ENCODE measurements at regions not wholly inside any gene's neighbourhood (a gene's known extent, or its start where the extent isn't known, plus 50 kb on each side); places are given as distances from the start of the nearest gene placed in this dataset.

DNA sequence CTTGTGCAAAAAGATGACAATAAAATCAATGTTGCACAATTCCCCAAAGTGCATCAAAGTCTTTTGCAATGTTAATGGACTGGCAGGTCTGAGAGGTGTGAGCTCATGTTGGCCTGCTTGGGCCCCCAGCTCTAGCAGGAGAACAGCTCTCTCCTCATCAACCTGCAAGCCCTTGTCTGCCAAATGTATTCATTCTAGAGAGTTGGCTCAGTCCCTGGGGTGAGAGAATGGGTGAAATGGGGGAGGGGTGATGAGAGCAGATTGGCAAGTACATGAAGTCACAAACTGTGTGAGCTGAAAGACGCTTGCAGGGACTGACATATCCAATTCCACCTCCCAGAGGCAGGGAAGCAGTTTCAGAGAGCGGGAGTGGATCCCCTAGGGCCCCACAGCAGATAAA is 465.1 kb upstream of the ZNF507 start:
- intact Hi-C loops (cut with micrococcal nuclease; ENCODE audit: unreplicated experiment) = no loop called here
- ChIA-PET CTCF (ENCODE audit: unreplicated experiment) (no interaction called here), POLR2A (no interaction called here)
- TF ChIP-seq EZH2phosphoT487 (IDR thresholded peaks at IDR 0.05; ENCODE audit: borderline replicate concordance, low read depth, low read length) = no peak
- TF ChIP-seq, protein P1, sequence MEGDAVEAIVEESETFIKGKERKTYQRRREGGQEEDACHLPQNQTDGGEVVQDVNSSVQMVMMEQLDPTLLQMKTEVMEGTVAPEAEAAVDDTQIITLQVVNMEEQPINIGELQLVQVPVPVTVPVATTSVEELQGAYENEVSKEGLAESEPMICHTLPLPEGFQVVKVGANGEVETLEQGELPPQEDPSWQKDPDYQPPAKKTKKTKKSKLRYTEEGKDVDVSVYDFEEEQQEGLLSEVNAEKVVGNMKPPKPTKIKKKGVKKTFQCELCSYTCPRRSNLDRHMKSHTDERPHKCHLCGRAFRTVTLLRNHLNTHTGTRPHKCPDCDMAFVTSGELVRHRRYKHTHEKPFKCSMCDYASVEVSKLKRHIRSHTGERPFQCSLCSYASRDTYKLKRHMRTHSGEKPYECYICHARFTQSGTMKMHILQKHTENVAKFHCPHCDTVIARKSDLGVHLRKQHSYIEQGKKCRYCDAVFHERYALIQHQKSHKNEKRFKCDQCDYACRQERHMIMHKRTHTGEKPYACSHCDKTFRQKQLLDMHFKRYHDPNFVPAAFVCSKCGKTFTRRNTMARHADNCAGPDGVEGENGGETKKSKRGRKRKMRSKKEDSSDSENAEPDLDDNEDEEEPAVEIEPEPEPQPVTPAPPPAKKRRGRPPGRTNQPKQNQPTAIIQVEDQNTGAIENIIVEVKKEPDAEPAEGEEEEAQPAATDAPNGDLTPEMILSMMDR (conservative IDR thresholded peaks at IDR 0.05; ENCODE audit: low read length) = no peak
- Histone ChIP-seq H3K4me1 (ENCODE audit: insufficient read depth, low read length, poor library complexity, severe bottlenecking) (no peaks in the 10 kb centered on the region), H3K4me2 (ENCODE audit: low read length) (no peak overlapping the region), H3K79me2 (ENCODE audit: insufficient read depth, low read depth, low read length) (no peaks in the 10 kb centered on the region), H3K36me3 (ENCODE audit: insufficient read depth, low read length) (no peaks in the 10 kb centered on the region), H4K20me1 (ENCODE audit: insufficient read depth, low read length) (no peaks in the 10 kb centered on the region), H3K27ac (ENCODE audit: low read depth, low read length, poor library complexity, severe bottlenecking) (no peak overlapping the region), H2AFZ (ENCODE audit: low read length) (no peak overlapping the region), H3K9me2 (ENCODE audit: insufficient read depth, low read length) (no peaks in the 10 kb centered on the region), H3K9me3 (ENCODE audit: low read length) (no peaks in the 10 kb centered on the region), H3K4me3 (ENCODE audit: low read depth, low read length, poor library complexity, severe bottlenecking) (no peak overlapping the region)
- no peak for DNase-seq (ENCODE audit: low spot score)
- no TSS peak for BruUV-seq (replicated peaks)

GRCh38 chr19:31881988-31882387 is 463.4 kb upstream of the ZNF507 start:
- DNase-seq (ENCODE audit: low spot score) = no peak
- Histone ChIP-seq H3K4me3 (ENCODE audit: low read depth, low read length, poor library complexity, severe bottlenecking) (no peak overlapping the region), H3K36me3 (ENCODE audit: insufficient read depth, low read length) (no peaks in the 10 kb centered on the region), H4K20me1 (ENCODE audit: insufficient read depth, low read length) (no peaks in the 10 kb centered on the region), H3K4me2 (ENCODE audit: low read length) (no peak overlapping the region), H3K9me2 (ENCODE audit: insufficient read depth, low read length) (no peaks in the 10 kb centered on the region), H3K27ac (ENCODE audit: low read depth, low read length, poor library complexity, severe bottlenecking) (no peak overlapping the region), H3K4me1 (ENCODE audit: insufficient read depth, low read length, poor library complexity, severe bottlenecking) (no peaks in the 10 kb centered on the region), H3K9me3 (ENCODE audit: low read length) (no peaks in the 10 kb centered on the region), H2AFZ (ENCODE audit: low read length) (no peak overlapping the region), H3K79me2 (ENCODE audit: insufficient read depth, low read depth, low read length) (no peaks in the 10 kb centered on the region)
- ChIA-PET POLR2A (no interaction called here), CTCF (ENCODE audit: unreplicated experiment) (no interaction called here)
- TF ChIP-seq EZH2phosphoT487 (IDR thresholded peaks at IDR 0.05; ENCODE audit: borderline replicate concordance, low read depth, low read length) = no peak
- TF ChIP-seq, protein P1 (conservative IDR thresholded peaks at IDR 0.05; ENCODE audit: low read length) = no peak
- BruUV-seq (replicated peaks) = no TSS peak
- intact Hi-C loops (cut with micrococcal nuclease; ENCODE audit: unreplicated experiment) = no loop called here

DNA sequence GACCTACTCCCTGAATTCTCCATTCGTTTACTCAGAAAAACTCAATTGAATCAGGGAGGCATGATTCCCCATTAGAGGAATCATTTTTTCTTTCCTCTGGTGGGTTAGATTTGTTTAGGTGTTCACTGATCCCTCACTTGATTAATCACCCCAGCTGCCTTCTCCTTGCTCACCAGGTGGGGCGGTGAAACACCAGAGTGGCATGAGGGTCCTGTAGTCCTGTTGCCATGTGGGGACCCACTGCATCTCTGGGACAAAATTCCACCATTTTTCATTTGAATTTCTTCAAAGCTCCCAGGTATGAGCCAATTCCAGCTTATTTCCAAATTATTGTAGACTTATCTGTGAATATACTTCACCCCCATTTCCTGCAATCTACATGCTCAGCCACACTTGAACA is 462.7 kb upstream of the ZNF507 start:
- no peak overlapping the region for H3K4me2 ChIP-seq (ENCODE audit: low read length)
- no TSS peak for BruUV-seq (replicated peaks)
- H2AFZ ChIP-seq (ENCODE audit: low read length) = no peak overlapping the region
- no peaks in the 10 kb centered on the region for H3K79me2 ChIP-seq (ENCODE audit: insufficient read depth, low read depth, low read length)
- no peak overlapping the region for H3K27ac ChIP-seq (ENCODE audit: low read depth, low read length, poor library complexity, severe bottlenecking)
- H3K36me3 ChIP-seq (ENCODE audit: insufficient read depth, low read length) = no peaks in the 10 kb centered on the region
- TF ChIP-seq EZH2phosphoT487 (IDR thresholded peaks at IDR 0.05; ENCODE audit: borderline replicate concordance, low read depth, low read length) = no peak
- TF ChIP-seq, protein P1 (conservative IDR thresholded peaks at IDR 0.05; ENCODE audit: low read length) = no peak
- no peak overlapping the region for H3K4me3 ChIP-seq (ENCODE audit: low read depth, low read length, poor library complexity, severe bottlenecking)
- intact Hi-C loops (cut with micrococcal nuclease; ENCODE audit: unreplicated experiment) = no loop called here
- H3K4me1 ChIP-seq (ENCODE audit: insufficient read depth, low read length, poor library complexity, severe bottlenecking) = no peaks in the 10 kb centered on the region
- ChIA-PET POLR2A (no interaction called here), CTCF (ENCODE audit: unreplicated experiment) (no interaction called here)
- no peaks in the 10 kb centered on the region for H3K9me2 ChIP-seq (ENCODE audit: insufficient read depth, low read length)
- no peak for DNase-seq (ENCODE audit: low spot score)
- H3K9me3 ChIP-seq (ENCODE audit: low read length) = no peaks in the 10 kb centered on the region
- no peaks in the 10 kb centered on the region for H4K20me1 ChIP-seq (ENCODE audit: insufficient read depth, low read length)
